ENCODE measurements at regions not wholly inside any gene's neighbourhood (a gene's known extent, or its start where the extent isn't known, plus 50 kb on each side); places are given as distances from the start of the nearest gene placed in this dataset.

DNA sequence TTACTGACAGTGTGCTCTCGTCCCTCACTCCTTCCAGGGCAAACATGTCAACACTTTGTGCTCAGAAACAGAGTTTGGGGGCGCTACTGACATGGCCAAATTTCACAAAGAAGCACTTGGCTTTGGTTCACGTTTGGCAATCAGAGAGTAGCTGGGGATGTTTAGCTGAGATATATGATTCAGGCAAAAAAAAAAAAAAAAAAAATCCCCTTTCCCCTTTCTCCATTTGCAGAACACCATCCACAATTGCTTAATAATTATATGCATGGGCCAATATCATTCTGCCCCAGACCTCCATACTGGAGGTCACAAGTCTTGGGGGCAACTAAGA is 128.4 kb upstream of the ADGRF1 start:
- TF ChIP-seq, protein P1, sequence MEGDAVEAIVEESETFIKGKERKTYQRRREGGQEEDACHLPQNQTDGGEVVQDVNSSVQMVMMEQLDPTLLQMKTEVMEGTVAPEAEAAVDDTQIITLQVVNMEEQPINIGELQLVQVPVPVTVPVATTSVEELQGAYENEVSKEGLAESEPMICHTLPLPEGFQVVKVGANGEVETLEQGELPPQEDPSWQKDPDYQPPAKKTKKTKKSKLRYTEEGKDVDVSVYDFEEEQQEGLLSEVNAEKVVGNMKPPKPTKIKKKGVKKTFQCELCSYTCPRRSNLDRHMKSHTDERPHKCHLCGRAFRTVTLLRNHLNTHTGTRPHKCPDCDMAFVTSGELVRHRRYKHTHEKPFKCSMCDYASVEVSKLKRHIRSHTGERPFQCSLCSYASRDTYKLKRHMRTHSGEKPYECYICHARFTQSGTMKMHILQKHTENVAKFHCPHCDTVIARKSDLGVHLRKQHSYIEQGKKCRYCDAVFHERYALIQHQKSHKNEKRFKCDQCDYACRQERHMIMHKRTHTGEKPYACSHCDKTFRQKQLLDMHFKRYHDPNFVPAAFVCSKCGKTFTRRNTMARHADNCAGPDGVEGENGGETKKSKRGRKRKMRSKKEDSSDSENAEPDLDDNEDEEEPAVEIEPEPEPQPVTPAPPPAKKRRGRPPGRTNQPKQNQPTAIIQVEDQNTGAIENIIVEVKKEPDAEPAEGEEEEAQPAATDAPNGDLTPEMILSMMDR (IDR thresholded peaks at IDR 0.05; ENCODE audit: insufficient read depth, low read depth, low read length), result no peak
- TF ChIP-seq EZH2 (IDR thresholded peaks at IDR 0.05; ENCODE audit: insufficient read depth, low read length), result no peak

Measured in astrocyte (in vitro differentiated cells and primary cell).